Hindlimb muscle (tissue), 1 donor: ENCODE measurements at regions not wholly inside any gene's neighbourhood (a gene's known extent, or its start where the extent isn't known, plus 50 kb on each side); places are given as distances from the start of the nearest gene placed in this dataset.
A peak's percentile ranks its signal among the peaks of the same experiment; 100 is the strongest.

Source experiments
- DNase-seq: peaks from one replicate; pipeline ENCODE4 v3.0.0-alpha.2; 2013

DNA sequence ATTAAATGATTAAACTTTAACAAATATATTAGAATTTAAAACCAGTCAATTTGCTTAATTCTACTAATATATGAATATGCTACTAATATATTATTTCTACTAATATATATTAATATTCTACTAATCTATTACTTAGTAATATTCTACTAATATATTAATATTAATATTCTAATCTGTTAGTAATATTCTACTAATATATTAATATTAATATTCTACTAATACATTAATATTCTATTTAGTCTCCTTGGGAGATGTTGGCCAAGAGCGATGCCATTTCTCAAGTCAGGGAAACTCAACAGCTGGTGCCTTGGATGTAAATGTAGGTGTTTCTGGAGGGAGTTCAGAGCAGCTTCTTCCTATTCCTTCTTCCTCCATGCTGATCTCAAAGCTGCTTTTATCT is 259.2 kb upstream of the TMTC4 start:
- DNase-seq: no peak

GRCh38 chr13:100922599-100922998 is 248.0 kb upstream of the TMTC4 start:
- DNase-seq: no peak

DNA sequence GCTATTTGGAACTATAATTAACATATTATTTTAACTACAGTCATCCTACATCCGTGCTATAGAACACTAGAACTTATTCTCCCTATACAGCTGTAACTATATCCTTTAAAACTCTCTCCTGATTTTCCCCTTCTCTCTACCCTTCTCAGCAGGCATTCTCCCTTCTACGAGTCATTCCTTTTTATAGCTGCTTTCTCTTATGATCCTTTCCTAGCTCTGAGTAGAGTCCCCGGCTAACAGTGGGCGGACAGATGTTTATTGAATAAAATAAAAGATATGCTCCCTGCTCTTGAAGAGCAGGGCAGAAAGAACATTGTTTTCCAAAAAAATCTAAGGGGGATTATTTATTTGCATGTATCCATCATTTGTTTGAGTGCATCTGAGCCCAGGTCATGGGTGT is 246.5 kb upstream of the TMTC4 start:
- DNase-seq: no peak

- DNase-seq: peak; percentile 3
These were observed 242.4 kb upstream of the TMTC4 start for GRCh38 chr13:100917011-100917410.

- no peak for DNase-seq
These were observed 238.5 kb upstream of the TMTC4 start for GRCh38 chr13:100913143-100913542.

DNA sequence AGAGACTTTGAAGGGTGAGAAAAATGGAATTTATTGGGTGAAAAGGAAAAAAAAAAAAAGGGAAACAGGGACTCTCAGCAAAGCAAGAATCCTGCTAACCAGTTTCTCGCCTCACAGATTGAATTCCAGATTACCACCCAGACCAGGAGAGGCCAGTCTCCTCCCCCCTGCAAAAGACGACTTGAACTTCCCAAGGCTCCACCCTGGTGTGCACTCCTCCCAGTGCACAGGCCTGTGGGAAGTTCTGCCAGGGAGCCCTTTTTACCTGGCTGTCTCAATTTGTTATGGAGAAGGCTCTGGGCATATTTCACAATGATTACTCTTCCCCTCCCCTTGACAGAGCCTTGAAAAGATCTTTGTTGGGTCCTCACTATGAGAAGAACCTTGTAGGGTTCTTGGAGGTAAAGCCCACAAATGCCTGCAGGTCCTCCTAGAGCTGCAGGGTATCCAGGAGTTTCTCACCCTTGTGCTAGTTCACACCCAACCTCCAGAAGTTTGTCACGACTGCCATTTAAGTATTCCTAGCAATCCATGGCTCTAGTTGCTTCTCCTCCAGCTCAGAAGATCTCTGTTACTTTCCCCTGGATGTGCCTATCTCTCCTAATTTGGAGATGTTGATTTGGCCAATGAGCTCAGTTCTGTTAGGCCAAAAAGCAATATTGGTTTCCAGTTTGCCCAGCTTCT is 229.8 kb upstream of the TMTC4 start:
- no peak for DNase-seq

DNA sequence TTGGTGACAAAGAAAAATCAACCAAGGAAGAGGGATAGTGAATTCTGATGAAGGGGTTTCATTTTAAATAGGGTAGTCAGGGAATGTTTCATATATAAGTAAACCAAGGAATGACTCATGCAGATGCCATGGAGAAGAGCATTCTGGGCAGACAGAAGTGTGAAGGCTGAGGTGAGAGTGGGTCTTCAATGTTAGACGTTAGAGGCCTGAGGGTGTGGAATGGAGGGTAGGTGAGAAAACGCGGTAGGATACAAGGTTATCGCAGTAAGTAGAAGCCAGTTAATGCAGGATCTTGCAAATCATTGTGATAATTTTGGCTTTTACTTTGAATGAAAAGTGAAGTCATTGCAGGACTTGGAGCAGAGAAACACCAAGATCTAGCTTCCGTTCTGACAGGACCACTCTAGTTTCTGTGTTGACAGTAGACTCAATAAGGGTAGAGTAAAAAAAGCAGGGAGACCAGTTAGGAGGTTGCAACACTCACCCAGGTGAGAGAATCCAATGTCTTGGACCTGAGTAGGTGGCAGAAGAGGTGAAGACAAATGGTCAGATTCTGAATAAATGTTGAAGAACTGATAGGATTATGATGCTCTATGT is 225.2 kb upstream of the TMTC4 start:
- no peak for DNase-seq

DNA sequence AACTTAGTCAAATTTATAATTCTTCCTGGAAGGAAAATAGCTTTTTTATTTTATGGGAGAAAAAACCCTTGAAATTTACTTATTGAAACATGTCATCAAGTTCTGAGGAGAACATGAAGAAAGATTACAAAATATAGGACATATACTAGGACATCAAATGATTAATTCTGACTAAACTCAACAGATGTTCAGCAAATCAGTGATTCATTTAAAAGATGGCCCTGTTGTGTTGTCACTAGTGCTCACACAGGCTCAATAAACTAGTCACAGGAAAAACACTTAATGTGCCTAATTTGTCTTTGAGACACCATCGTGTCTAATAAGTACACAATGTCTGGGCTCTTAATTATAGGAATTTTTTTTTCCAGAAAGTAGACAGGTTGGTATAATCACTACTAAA is 223.8 kb upstream of the TMTC4 start:
- DNase-seq: no peak

DNA sequence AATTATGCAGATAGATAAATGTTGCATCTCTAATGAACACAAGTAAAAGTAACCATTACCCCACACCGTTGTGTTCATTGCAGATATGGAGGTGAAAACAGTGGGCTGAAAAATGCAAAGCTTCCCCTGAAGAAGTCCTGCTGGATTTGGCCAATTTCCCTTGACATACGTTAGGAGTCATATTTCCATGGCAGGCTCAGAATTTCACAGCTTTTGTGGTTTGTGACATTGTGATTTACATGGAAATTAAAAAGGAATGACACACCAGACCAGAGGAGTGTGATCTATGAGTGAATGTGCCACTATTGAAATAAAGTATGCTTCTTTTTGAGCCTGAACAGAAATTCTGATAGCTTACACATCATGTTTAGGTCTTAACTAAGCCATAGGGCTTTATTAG is 221.1 kb upstream of the TMTC4 start:
- DNase-seq: no peak

DNA sequence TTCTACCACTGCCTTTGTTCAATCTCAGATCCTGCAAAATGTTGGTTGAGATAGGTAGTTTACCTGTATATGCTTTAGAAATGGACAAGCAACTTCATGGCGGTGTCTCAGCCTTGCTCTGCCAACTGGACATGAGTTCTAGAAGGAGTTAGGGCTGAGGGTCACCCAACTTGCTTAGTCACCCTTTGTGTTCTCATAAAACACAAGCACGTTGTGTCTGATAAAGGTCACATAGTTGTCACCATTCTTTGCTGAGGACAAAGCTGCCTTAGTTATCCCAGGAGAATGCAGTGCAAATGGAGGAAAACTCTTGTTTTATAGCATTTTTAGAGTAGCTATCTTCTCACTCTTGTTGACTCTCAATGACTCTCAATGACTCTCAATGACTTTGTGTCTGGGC is 218.4 kb upstream of the TMTC4 start:
- no peak for DNase-seq

- DNase-seq: no peak
These were observed 216.1 kb upstream of the TMTC4 start for GRCh38 chr13:100890645-100891044.

DNA sequence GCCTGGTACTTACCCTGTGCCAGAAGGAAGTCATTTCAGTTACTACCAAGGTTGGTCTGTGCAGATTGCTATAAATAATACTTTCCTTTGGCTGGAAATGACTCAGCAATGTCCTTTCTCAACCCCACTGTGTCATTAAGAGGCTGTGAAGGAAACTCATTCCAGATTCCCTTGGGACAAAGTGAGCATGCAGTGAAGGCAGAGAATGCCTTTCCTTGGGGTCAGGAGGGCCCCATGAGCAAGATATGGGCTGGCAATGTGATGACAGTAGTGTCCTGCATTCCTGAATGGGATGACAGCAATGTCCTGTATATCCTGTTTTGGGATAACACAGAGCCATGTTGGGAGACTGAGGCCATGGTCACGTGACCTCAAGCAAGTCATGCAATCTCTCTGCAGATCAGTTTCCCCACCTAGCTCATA is 213.1 kb upstream of the TMTC4 start:
- DNase-seq: no peak

DNA sequence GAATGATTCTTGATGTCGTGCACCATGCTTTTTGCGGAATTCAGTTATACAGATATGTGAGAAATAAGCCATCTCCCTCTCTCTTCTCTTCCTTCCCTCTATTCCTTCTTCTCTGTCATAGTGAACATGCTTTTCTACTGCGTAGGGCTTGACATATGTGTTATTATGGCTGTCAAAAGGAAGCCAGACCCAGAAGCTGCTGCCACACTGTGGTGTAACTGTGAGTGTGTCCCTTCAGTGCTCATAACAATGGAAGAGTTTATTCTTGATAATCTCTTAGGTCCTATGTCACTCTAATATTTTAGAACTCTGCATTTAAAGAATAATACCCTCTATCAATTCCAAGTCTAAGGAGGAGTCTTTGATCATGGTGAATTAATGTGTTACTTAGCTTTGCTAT is 208.9 kb upstream of the TMTC4 start:
- DNase-seq: no peak

DNA sequence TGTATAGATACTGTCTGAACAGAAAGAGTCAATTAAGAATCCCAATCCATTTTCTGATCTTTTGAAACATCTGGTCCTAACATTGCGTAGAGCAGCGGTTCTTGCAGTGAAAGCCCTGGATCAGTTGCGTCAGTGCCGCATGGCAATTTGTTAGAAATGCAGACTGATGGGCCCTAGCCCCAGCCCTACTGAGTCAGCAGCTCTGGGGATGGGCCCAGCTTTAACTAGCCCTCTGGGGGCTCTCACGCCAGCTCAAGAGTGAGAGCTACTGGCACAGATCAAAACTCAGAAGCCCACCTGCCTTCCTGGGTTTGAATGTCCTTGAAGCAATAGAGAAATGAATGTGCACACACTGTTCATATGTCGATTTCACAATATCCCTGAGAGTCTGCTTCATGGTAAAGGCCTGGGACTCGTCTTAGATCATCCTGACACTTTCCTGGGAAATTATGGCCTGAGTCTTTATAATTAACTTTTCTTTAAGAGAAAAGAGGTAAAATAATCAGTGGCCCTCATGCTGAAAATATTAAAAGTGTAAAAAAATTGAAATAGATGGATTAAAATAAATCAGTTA is 206.8 kb upstream of the TMTC4 start:
- no peak for DNase-seq

DNA sequence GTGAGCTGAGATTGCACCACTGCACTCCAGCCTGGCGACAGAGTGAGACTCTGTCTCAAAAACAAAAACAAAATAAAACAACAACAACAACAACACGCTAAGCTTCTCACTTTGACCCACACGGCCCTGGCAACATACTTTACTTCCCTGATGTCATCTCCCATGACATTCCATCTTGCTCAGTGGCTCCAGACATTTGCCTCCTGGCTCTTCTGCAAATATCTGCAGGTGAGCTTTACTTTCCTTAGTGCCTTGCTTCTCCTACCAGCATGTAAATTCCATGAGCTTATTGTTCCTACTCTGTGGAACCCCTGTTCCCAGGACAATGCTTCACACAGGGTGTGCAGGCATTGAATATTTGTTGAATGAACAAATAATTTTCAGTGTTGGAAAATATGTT is 205.6 kb upstream of the TMTC4 start:
- DNase-seq: no peak

- DNase-seq: no peak
These were observed 204.7 kb upstream of the TMTC4 start for GRCh38 chr13:100879255-100879654.

DNA sequence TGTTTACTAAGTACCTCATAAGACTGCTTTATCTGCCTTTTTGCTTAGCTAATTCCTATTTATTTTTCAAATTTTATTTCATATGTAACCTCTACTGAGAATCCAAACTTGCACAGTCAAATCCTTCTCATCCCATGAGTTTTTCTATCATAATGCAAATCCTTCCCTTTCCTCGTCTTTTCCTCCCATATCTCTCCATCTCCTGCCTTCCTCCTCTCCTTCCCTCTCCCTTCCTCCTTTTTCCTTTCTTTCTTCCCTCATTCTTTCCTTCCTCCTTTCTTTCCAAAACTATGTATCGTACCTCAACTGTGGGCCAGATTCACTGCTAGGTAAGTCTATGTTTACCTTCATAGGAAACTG is 201.4 kb upstream of the TMTC4 start:
- DNase-seq: no peak

- DNase-seq: no peak
These were observed 200.9 kb upstream of the TMTC4 start for GRCh38 chr13:100875392-100876043.

- no peak for DNase-seq
These were observed 198.2 kb upstream of the TMTC4 start for GRCh38 chr13:100872761-100873160.

DNA sequence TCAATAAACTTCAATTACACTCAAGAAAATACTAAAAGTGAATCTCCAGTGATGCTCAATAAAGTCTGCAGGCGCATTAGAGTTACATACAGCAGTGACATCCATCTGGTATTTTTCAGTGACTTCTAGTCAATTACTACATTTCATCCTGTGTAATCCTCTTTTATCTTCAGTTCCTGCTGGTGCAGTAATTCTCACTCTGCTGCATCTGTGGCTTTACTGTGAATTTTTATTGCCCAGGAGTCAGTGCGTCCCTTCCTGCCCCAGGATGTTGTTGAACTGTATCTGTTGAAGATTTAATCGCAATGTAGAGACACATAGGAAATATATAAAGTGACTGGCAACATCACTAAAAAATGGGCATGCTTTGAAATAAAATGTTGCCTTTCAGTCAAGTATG is 196.3 kb upstream of the TMTC4 start:
- DNase-seq: no peak

DNA sequence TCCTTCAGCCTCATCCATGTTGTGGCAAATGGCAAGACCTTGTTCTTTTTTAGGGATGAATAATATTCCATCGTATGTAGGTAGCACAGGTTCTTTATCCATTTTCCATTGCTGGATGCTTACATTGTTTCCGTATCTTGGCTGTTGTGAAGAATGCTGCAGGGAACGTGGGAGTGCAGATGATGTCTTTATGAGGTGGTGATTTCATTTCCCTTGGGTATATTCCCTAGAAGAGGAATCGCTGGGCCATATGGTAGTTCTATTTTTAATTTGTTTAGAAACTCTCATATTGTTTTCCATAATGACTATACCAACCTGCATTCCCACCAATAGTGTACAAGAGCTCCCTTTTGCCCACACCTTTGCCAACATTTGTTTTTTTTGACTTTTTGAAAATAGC is 186.3 kb upstream of the TMTC4 start:
- no peak for DNase-seq

- no peak for DNase-seq
These were observed 185.3 kb upstream of the TMTC4 start for GRCh38 chr13:100859861-100860260.

DNA sequence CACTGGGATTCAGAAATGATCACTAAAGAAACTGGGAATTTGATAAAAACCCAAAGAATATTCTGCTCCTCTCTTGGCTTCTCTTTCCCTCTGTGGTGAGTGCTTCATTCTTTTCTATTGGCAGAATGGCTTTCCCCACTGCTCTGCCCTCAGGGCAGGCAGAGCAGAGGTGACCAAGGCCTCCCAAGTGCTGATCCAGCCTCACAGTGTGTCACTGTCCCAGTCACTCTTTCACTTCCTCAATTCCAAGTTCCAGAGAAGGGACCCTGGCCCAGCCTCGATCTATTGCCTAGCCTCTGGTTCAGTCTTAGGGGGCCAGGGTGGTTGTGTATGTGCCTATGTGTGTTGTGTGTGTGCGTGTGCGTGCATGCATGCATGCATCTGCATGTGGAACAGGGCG is 180.6 kb upstream of the TMTC4 start:
- no peak for DNase-seq

DNA sequence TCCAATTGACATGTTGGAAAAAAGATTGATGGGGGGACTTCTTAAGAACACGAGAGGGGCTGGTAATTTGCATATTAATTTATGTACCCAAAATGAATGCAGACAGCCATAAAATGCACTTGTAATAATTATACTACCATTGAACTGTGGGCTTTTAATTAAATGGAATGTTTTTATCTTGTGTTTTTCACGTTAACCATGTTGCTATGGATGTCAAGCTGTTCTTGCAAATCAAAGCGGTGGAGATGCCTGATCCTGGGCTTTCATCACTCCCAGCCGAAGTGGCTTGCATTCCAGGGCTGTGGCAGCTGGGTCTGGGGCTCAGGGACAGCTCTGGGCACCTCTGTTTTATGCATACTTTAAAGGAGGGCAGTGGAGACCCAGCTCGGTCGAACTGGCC is 179.4 kb upstream of the TMTC4 start:
- DNase-seq: no peak
